Fibroblast of mammary gland (primary cell): ENCODE measurements at regions not wholly inside any gene's neighbourhood (a gene's known extent, or its start where the extent isn't known, plus 50 kb on each side); places are given as distances from the start of the nearest gene placed in this dataset.

Experiments used
- DNase-seq: peaks from one replicate; pipeline ENCODE4 v3.0.0-alpha.2; 2010; ENCODE audit warnings: low read depth
- H3K4me3 ChIP-seq: 2 replicates; pipeline ENCODE4 v1.5.1; 2011; ENCODE audit warnings: low read depth, mild to moderate bottlenecking, low read length, moderate library complexity; ENCODE audit not compliant: control insufficient read depth
- CTCF ChIP-seq: conservative IDR thresholded peaks from 2 replicates; pipeline ENCODE4 v1.5.1; 2011; ENCODE audit warnings: low read depth, low read length, inconsistent platforms; ENCODE audit not compliant: control insufficient read depth, insufficient read depth

GRCh38 chr7:46156086-46156485 is 235.0 kb upstream of the IGFBP3 start:
- no peak for TF ChIP-seq CTCF
- no peak overlapping the region for H3K4me3 ChIP-seq
- DNase-seq, result no peak

GRCh38 chr7:46155367-46155766 is 234.3 kb upstream of the IGFBP3 start:
- DNase-seq, result no peak
- TF ChIP-seq CTCF, result no peak
- H3K4me3 ChIP-seq, result no peak overlapping the region

GRCh38 chr7:46153951-46154787 is 233.1 kb upstream of the IGFBP3 start:
- DNase-seq, result peak; percentile 49
- no peak overlapping the region for H3K4me3 ChIP-seq
- no peak for TF ChIP-seq CTCF

GRCh38 chr7:46153583-46153950 is 232.5 kb upstream of the IGFBP3 start:
- no peak for TF ChIP-seq CTCF
- DNase-seq, result no peak
- H3K4me3 ChIP-seq, result no peak overlapping the region

GRCh38 chr7:46152696-46153095 is 231.6 kb upstream of the IGFBP3 start:
- no peak for TF ChIP-seq CTCF
- DNase-seq, result no peak
- H3K4me3 ChIP-seq, result no peak overlapping the region

GRCh38 chr7:46150721-46151120 is 229.6 kb upstream of the IGFBP3 start:
- DNase-seq, result peak; percentile 56
- TF ChIP-seq CTCF, result no peak
- H3K4me3 ChIP-seq, result no peak overlapping the region

GRCh38 chr7:46150202-46150601 is 229.1 kb upstream of the IGFBP3 start:
- H3K4me3 ChIP-seq, result no peak overlapping the region
- no peak for TF ChIP-seq CTCF
- no peak for DNase-seq
